ENCODE measurements at regions not wholly inside any gene's neighbourhood (a gene's known extent, or its start where the extent isn't known, plus 50 kb on each side); places are given as distances from the start of the nearest gene placed in this dataset.

GRCh38 chr11:27266125-27266524 lies 96.9 kb downstream of the CCDC34 start:
- H3K4me3 ChIP-seq = no peak overlapping the region
- DNase-seq = no peak
- ATAC-seq = no peak
- no peak for TF ChIP-seq CTCF (IDR thresholded peaks at IDR 0.05)
- no peaks in the 10 kb centered on the region for H3K36me3 ChIP-seq (ENCODE audit: insufficient read depth in 1 of 2, low read depth in 1 of 2)
- WGBS, 3 donors = 34 to 49% (median 37%) methylated on average over 2 of the region's 2 CpGs
- intact Hi-C loops (cut with DNase I) = no loop called here
- H3K9me3 ChIP-seq = no peaks in the 10 kb centered on the region
- no peaks in the 10 kb centered on the region for H3K27me3 ChIP-seq (ENCODE audit: insufficient read depth in 3 of 3, low read length in 2 of 3)
- no peak overlapping the region for H3K27ac ChIP-seq
- H3K4me1 ChIP-seq = no peaks in the 10 kb centered on the region

GRCh38 chr11:27263986-27264385 lies 99.0 kb downstream of the CCDC34 start:
- Histone ChIP-seq H3K9me3 (no peaks in the 10 kb centered on the region), H3K4me3 (no peak overlapping the region), H3K36me3 (ENCODE audit: insufficient read depth in 1 of 2, low read depth in 1 of 2) (no peaks in the 10 kb centered on the region), H3K27me3 (ENCODE audit: insufficient read depth in 3 of 3, low read length in 2 of 3) (no peaks in the 10 kb centered on the region), H3K4me1 (no peaks in the 10 kb centered on the region), H3K27ac (no peak overlapping the region)
- DNase-seq (no peak), ATAC-seq (no peak)
- intact Hi-C loops (cut with DNase I) = no loop called here
- WGBS, 3 donors = 79 to 97% (median 94%) methylated on average over 3 of the region's 3 CpGs
- no peak for TF ChIP-seq CTCF (IDR thresholded peaks at IDR 0.05)

- intact Hi-C loops (cut with DNase I) = no loop called here
- no peak for ATAC-seq
Observed at GRCh38 chr11:27263046-27263445, 100.0 kb downstream of the CCDC34 start.

GRCh38 chr11:27255447-27255828 lies 107.6 kb downstream of the CCDC34 start:
- DNase-seq = no peak
- ATAC-seq = no peak
- intact Hi-C loops (cut with DNase I) = no loop called here
- Histone ChIP-seq H3K36me3 (ENCODE audit: insufficient read depth in 1 of 2, low read depth in 1 of 2) (no peaks in the 10 kb centered on the region), H3K4me3 (no peak overlapping the region), H3K9me3 (no peaks in the 10 kb centered on the region), H3K27me3 (ENCODE audit: insufficient read depth in 3 of 3, low read length in 2 of 3) (no peaks in the 10 kb centered on the region), H3K27ac (no peak overlapping the region), H3K4me1 (no peaks in the 10 kb centered on the region)
- TF ChIP-seq CTCF (IDR thresholded peaks at IDR 0.05) = no peak

More at GRCh38 chr11:27263046-27263445, 100.0 kb downstream of the CCDC34 start:
- Histone ChIP-seq H3K9me3 (no peaks in the 10 kb centered on the region), H3K27ac (no peak overlapping the region), H3K4me3 (no peak overlapping the region), H3K27me3 (ENCODE audit: insufficient read depth in 3 of 3, low read length in 2 of 3) (no peaks in the 10 kb centered on the region), H3K4me1 (no peaks in the 10 kb centered on the region), H3K36me3 (ENCODE audit: insufficient read depth in 1 of 2, low read depth in 1 of 2) (no peaks in the 10 kb centered on the region)
- no peak for DNase-seq
- TF ChIP-seq CTCF (IDR thresholded peaks at IDR 0.05) = no peak

DNA sequence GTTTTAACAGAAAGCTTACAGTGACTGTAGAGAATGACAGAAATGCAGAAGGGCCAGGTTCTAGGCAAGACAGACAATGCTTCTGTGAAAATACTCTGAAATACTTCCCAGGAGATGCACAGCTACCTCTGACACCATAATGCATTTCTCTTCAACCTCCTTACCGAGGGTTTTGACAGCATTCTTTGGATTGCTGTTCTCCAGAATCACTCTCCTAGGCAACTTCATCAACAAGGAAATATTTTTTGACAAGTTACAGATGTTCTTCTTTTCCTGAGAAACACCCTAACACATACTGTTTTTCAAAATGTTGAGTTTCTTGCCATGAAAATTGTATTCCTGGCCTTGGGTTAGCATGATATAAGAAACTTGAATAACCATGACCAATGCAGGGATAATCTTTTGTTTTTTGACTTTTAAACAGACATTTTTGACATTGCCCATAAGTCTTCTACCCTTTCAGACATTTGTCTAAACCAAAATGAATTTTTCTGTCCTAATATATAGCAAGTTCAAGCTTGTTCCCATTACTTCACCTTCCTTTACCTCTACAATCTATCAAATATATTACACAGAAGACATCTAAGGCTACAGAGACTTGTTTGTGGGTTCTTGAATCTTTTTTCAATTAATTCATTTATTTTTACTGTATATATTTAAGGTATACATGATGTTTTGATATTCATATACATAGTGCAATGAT lies 108.1 kb downstream of the CCDC34 start:
- H3K4me3 ChIP-seq = no peak overlapping the region
- H3K9me3 ChIP-seq = no peaks in the 10 kb centered on the region
- DNase-seq = no peak
- ATAC-seq = no peak
- no peaks in the 10 kb centered on the region for H3K27me3 ChIP-seq (ENCODE audit: insufficient read depth in 3 of 3, low read length in 2 of 3)
- H3K4me1 ChIP-seq = no peaks in the 10 kb centered on the region
- no peak overlapping the region for H3K27ac ChIP-seq
- no peaks in the 10 kb centered on the region for H3K36me3 ChIP-seq (ENCODE audit: insufficient read depth in 1 of 2, low read depth in 1 of 2)
- TF ChIP-seq CTCF (IDR thresholded peaks at IDR 0.05) = no peak
- WGBS, 3 donors = 17 to 63% (median 38%) methylated on average over 1 of the region's 1 CpG
- intact Hi-C loops (cut with DNase I) = no loop called here
